ENCODE measurements at regions not wholly inside any gene's neighbourhood (a gene's known extent, or its start where the extent isn't known, plus 50 kb on each side); places are given as distances from the start of the nearest gene placed in this dataset.
A peak's percentile ranks its signal among the peaks of the same experiment; 100 is the strongest.

DNA sequence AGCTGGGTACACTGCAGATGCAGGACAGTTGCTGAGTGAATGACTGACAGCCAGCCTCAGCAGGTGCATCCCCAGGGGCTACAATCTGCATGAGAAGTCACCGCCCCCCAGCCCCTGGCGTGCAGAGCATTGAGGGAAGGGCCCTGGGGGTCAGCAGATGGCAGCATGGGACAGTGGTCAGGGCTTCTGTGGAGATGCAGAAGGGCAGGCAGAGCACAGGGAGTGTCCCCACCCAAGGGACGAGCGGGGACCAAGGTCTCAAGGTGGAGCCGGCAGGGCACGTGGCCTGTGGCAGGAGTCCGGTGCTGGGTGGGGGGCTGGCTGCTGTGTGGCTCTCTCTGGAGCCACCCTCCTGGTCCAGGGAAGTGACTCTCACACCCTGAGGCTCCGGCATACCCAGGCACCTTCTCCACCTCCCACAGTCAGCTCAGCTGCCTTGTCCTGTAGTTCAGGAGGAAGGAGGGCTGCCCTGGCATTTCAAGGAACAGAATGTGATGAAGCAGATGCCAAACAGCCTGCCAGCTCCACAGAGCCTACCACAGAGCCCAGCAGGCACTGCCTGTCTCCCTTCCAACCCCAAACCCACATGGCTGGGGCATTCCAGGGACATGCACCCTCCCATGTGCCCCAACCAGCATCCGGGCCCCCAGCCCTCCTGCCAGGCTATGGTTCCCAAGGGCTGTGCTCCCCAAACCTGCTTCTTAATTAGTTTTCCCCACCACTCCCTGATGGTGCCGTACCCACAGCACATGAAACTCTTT is 114.5 kb downstream of the TMEM130 start:
- Histone ChIP-seq H2BK15ac (ENCODE audit: low read length) (no peak overlapping the region), H4K8ac (ENCODE audit: low read depth, low read length) (no peak overlapping the region), H3K9ac (ENCODE audit: low read depth, low read length, poor library complexity) (no peak overlapping the region), H3K4ac (ENCODE audit: low read length) (no peak overlapping the region), H4K91ac (ENCODE audit: low read depth, low read length, poor library complexity) (no peak overlapping the region), H3K18ac (ENCODE audit: low read length) (peak overlapping the region; percentile 56), H2BK5ac (ENCODE audit: low read length) (peak overlapping the region; percentile 6), H3K27me3 (ENCODE audit: control insufficient read depth in 3 of 3, insufficient read depth in 3 of 3, low read depth in 1 of 3, low read length in 3 of 3) (peaks cover 0 to under 1% (median 0%) of the 10 kb centered on the region in 3 experiments), H2AK5ac (ENCODE audit: low read depth, low read length) (no peak overlapping the region), H2BK120ac (ENCODE audit: low read depth, low read length) (no peak overlapping the region), H2BK12ac (ENCODE audit: low read length) (peak overlapping the region; percentile 10), H3K14ac (ENCODE audit: low read length) (no peak overlapping the region), H3K79me1 (ENCODE audit: low read depth, low read length) (no peaks in the 10 kb centered on the region), H3K9me3 (replicated peaks in 1 of 2; ENCODE audit: control insufficient read depth in 2 of 2, insufficient read depth in 1 of 2, low read depth in 1 of 2, low read length in 2 of 2) (peaks cover 0 to 3% of the 10 kb centered on the region in 2 donors), H3K4me3 (ENCODE audit: low read length in 2 of 2) (no peak overlapping the region), H3K4me1 (ENCODE audit: control insufficient read depth in 2 of 2, insufficient read depth in 1 of 2, low read depth in 1 of 2, low read length in 2 of 2) (no peaks in the 10 kb centered on the region), H2AFZ (ENCODE audit: low read length) (no peak overlapping the region), H3K36me3 (replicated peaks in 1 of 2; ENCODE audit: control insufficient read depth in 2 of 2, insufficient read depth in 2 of 2, low read length in 2 of 2) (no peaks in the 10 kb centered on the region), H3K4me2 (ENCODE audit: insufficient read depth, low read length, poor library complexity, severe bottlenecking) (no peak overlapping the region), H3K23ac (ENCODE audit: low read depth, low read length, poor library complexity) (peak overlapping the region; percentile 60), H3K27ac (replicated peaks; ENCODE audit: low read length) (no peak overlapping the region)
- no peak for DNase-seq (ENCODE audit: low spot score)
- no CpG with 5 or more reads among the region's 10 CpGs for WGBS, 2 donors (ENCODE audit: extremely low coverage in 2 of 2, insufficient read length in 2 of 2, insufficient replicate concordance in 1 of 2)

DNA sequence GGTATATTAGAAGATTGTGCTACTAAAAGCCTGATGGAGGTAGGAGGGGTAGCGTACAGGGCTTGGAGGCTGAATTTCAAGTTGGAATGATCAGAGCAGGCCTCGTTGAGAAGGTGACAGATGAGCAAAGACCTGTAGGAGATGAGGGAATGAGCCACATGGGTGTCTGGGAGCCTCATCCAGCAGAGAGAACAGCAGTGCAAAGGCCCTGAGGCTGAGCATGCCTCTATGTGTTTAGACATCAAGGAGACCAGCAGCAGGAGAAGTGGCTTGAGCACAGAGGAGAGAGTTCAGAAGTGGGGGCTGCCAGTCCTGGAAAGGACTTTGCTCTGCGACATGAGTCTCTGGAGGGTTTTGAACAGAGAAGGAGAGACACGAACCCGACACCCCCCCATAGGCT is 111.7 kb downstream of the TMEM130 start:
- no peak overlapping the region for H3K4me3 ChIP-seq (ENCODE audit: low read length in 2 of 2)
- no peak overlapping the region for H2BK5ac ChIP-seq (ENCODE audit: low read length)
- H4K8ac ChIP-seq (ENCODE audit: low read depth, low read length), result no peak overlapping the region
- peaks cover 0 to 3% of the 10 kb centered on the region in 2 donors for H3K4me1 ChIP-seq (ENCODE audit: control insufficient read depth in 2 of 2, insufficient read depth in 1 of 2, low read depth in 1 of 2, low read length in 2 of 2)
- no peak overlapping the region for H3K14ac ChIP-seq (ENCODE audit: low read length)
- no peak overlapping the region for H3K9ac ChIP-seq (ENCODE audit: low read depth, low read length, poor library complexity)
- no peak overlapping the region for H2AFZ ChIP-seq (ENCODE audit: low read length)
- WGBS, 2 donors (ENCODE audit: extremely low coverage in 2 of 2, insufficient read length in 2 of 2, insufficient replicate concordance in 1 of 2), result no CpG with 5 or more reads among the region's 5 CpGs
- H3K18ac ChIP-seq (ENCODE audit: low read length), result no peak overlapping the region
- no peak overlapping the region for H2BK15ac ChIP-seq (ENCODE audit: low read length)
- H3K4me2 ChIP-seq (ENCODE audit: insufficient read depth, low read length, poor library complexity, severe bottlenecking), result no peak overlapping the region
- H3K23ac ChIP-seq (ENCODE audit: low read depth, low read length, poor library complexity), result no peak overlapping the region
- no peak overlapping the region for H3K4ac ChIP-seq (ENCODE audit: low read length)
- H3K79me1 ChIP-seq (ENCODE audit: low read depth, low read length), result no peaks in the 10 kb centered on the region
- no peak overlapping the region for H3K27ac ChIP-seq (replicated peaks; ENCODE audit: low read length)
- H3K9me3 ChIP-seq (replicated peaks in 1 of 2; ENCODE audit: control insufficient read depth in 2 of 2, insufficient read depth in 1 of 2, low read depth in 1 of 2, low read length in 2 of 2), result peaks cover 0 to 2% of the 10 kb centered on the region in 2 donors
- H3K36me3 ChIP-seq (replicated peaks in 1 of 2; ENCODE audit: control insufficient read depth in 2 of 2, insufficient read depth in 2 of 2, low read length in 2 of 2), result no peaks in the 10 kb centered on the region
- H2BK12ac ChIP-seq (ENCODE audit: low read length), result no peak overlapping the region
- no peak overlapping the region for H2AK5ac ChIP-seq (ENCODE audit: low read depth, low read length)
- no peak for DNase-seq (ENCODE audit: low spot score)
- no peak overlapping the region for H4K91ac ChIP-seq (ENCODE audit: low read depth, low read length, poor library complexity)
- H2BK120ac ChIP-seq (ENCODE audit: low read depth, low read length), result no peak overlapping the region
- peaks cover 0 to 2% (median 0%) of the 10 kb centered on the region in 3 experiments for H3K27me3 ChIP-seq (ENCODE audit: control insufficient read depth in 3 of 3, insufficient read depth in 3 of 3, low read depth in 1 of 3, low read length in 3 of 3)

DNA sequence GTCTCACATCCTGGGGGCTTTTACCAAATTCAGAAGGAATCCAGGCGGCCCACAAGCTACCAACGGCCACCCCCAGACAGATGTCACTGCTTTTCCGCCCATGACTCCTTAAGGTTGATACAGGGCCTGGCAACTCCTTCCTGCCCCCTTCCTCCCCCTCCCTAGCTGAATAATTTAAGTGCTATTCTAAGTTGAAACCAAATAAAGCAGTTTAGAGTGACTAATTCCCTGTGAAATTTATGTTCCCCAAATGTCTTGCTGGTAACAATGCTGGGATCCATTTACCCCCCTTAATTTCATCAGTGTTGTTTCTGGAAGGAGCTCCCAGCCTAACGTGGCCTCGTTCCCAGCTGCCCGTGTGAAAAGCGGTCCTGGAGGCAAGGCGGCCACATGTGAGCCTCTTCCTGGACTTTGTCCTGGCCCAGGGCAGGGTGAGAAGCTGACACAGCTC is 109.6 kb downstream of the TMEM130 start:
- H3K4me2 ChIP-seq (ENCODE audit: insufficient read depth, low read length, poor library complexity, severe bottlenecking), result no peak overlapping the region
- no peak overlapping the region for H3K14ac ChIP-seq (ENCODE audit: low read length)
- H2BK5ac ChIP-seq (ENCODE audit: low read length), result no peak overlapping the region
- no peak overlapping the region for H3K4ac ChIP-seq (ENCODE audit: low read length)
- no peaks in the 10 kb centered on the region for H3K79me1 ChIP-seq (ENCODE audit: low read depth, low read length)
- H2AFZ ChIP-seq (ENCODE audit: low read length), result no peak overlapping the region
- H3K36me3 ChIP-seq (replicated peaks in 1 of 2; ENCODE audit: control insufficient read depth in 2 of 2, insufficient read depth in 2 of 2, low read length in 2 of 2), result no peaks in the 10 kb centered on the region
- peak overlapping the region in 1 of 2 donors; percentile 53 for H3K4me3 ChIP-seq (ENCODE audit: low read length in 2 of 2)
- H3K4me1 ChIP-seq (ENCODE audit: control insufficient read depth in 2 of 2, insufficient read depth in 1 of 2, low read depth in 1 of 2, low read length in 2 of 2), result peaks cover 0 to 3% of the 10 kb centered on the region in 2 donors
- no peak overlapping the region for H4K91ac ChIP-seq (ENCODE audit: low read depth, low read length, poor library complexity)
- no peak overlapping the region for H2BK12ac ChIP-seq (ENCODE audit: low read length)
- peaks cover 0 to 2% (median 0%) of the 10 kb centered on the region in 3 experiments for H3K27me3 ChIP-seq (ENCODE audit: control insufficient read depth in 3 of 3, insufficient read depth in 3 of 3, low read depth in 1 of 3, low read length in 3 of 3)
- H3K9ac ChIP-seq (ENCODE audit: low read depth, low read length, poor library complexity), result no peak overlapping the region
- peak overlapping the region; percentile 73 for H2AK5ac ChIP-seq (ENCODE audit: low read depth, low read length)
- H4K8ac ChIP-seq (ENCODE audit: low read depth, low read length), result no peak overlapping the region
- H3K27ac ChIP-seq (replicated peaks; ENCODE audit: low read length), result no peak overlapping the region
- no CpG with 5 or more reads among the region's 8 CpGs for WGBS, 2 donors (ENCODE audit: extremely low coverage in 2 of 2, insufficient read length in 2 of 2, insufficient replicate concordance in 1 of 2)
- no peak overlapping the region for H3K23ac ChIP-seq (ENCODE audit: low read depth, low read length, poor library complexity)
- DNase-seq (ENCODE audit: low spot score), result no peak
- no peak overlapping the region for H2BK15ac ChIP-seq (ENCODE audit: low read length)
- H2BK120ac ChIP-seq (ENCODE audit: low read depth, low read length), result no peak overlapping the region
- H3K9me3 ChIP-seq (replicated peaks in 1 of 2; ENCODE audit: control insufficient read depth in 2 of 2, insufficient read depth in 1 of 2, low read depth in 1 of 2, low read length in 2 of 2), result peaks cover 0 to 1% of the 10 kb centered on the region in 2 donors
- H3K18ac ChIP-seq (ENCODE audit: low read length), result peak overlapping the region; percentile 32

DNA sequence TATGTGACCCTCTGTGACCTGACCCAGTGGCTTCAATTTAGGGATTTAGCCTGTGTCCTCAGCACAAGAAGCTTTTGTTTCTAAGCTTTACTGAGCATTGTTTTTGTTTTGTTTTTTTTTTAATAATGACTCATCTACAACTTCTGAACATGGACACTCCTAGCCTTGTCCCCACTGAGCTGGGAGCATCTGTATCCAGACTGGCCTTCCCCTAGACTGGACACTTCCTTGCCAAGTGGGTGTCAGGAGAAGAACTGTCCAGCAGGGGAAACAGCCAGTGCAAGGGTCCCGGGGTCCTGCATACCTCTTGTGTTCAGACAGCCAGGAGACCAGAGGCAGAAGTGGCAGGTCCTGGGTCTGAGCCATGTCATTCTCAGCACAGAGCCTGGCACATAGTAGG is 108.6 kb downstream of the TMEM130 start:
- no peak overlapping the region for H2AFZ ChIP-seq (ENCODE audit: low read length)
- no peak for DNase-seq (ENCODE audit: low spot score)
- peaks cover 0 to 3% of the 10 kb centered on the region in 2 donors for H3K4me1 ChIP-seq (ENCODE audit: control insufficient read depth in 2 of 2, insufficient read depth in 1 of 2, low read depth in 1 of 2, low read length in 2 of 2)
- H3K27me3 ChIP-seq (ENCODE audit: control insufficient read depth in 3 of 3, insufficient read depth in 3 of 3, low read depth in 1 of 3, low read length in 3 of 3), result peaks cover 0 to 2% (median 0%) of the 10 kb centered on the region in 3 experiments
- no peak overlapping the region for H2BK15ac ChIP-seq (ENCODE audit: low read length)
- no peak overlapping the region for H3K18ac ChIP-seq (ENCODE audit: low read length)
- no peak overlapping the region for H2AK5ac ChIP-seq (ENCODE audit: low read depth, low read length)
- no peak overlapping the region for H3K9ac ChIP-seq (ENCODE audit: low read depth, low read length, poor library complexity)
- H3K36me3 ChIP-seq (replicated peaks in 1 of 2; ENCODE audit: control insufficient read depth in 2 of 2, insufficient read depth in 2 of 2, low read length in 2 of 2), result no peaks in the 10 kb centered on the region
- H3K4me2 ChIP-seq (ENCODE audit: insufficient read depth, low read length, poor library complexity, severe bottlenecking), result no peak overlapping the region
- H3K4me3 ChIP-seq (ENCODE audit: low read length in 2 of 2), result no peak overlapping the region
- peaks cover 0 to 1% of the 10 kb centered on the region in 2 donors for H3K9me3 ChIP-seq (replicated peaks in 1 of 2; ENCODE audit: control insufficient read depth in 2 of 2, insufficient read depth in 1 of 2, low read depth in 1 of 2, low read length in 2 of 2)
- no peak overlapping the region for H3K4ac ChIP-seq (ENCODE audit: low read length)
- no peak overlapping the region for H2BK120ac ChIP-seq (ENCODE audit: low read depth, low read length)
- no peak overlapping the region for H4K91ac ChIP-seq (ENCODE audit: low read depth, low read length, poor library complexity)
- H3K14ac ChIP-seq (ENCODE audit: low read length), result no peak overlapping the region
- no peak overlapping the region for H2BK12ac ChIP-seq (ENCODE audit: low read length)
- H2BK5ac ChIP-seq (ENCODE audit: low read length), result no peak overlapping the region
- H3K79me1 ChIP-seq (ENCODE audit: low read depth, low read length), result no peaks in the 10 kb centered on the region
- H3K27ac ChIP-seq (replicated peaks; ENCODE audit: low read length), result no peak overlapping the region
- WGBS, 2 donors (ENCODE audit: extremely low coverage in 2 of 2, insufficient read length in 2 of 2, insufficient replicate concordance in 1 of 2), result no CpG with 5 or more reads among the region's 1 CpG
- no peak overlapping the region for H3K23ac ChIP-seq (ENCODE audit: low read depth, low read length, poor library complexity)
- H4K8ac ChIP-seq (ENCODE audit: low read depth, low read length), result no peak overlapping the region
